Endometrium (tissue), 2 donors: ENCODE measurements at regions not wholly inside any gene's neighbourhood (a gene's known extent, or its start where the extent isn't known, plus 50 kb on each side); places are given as distances from the start of the nearest gene placed in this dataset.
"Not testable (repeated sequence)": the region's sequence is repeated elsewhere in the genome, so short reads cannot be mapped to it uniquely, and the experiment has no call there.

Experiments used
- FAIRE-seq: peaks from 2 replicates; lab custom pipeline; 2012; peaks lifted over from hg19 to GRCh38; lab: Jason Lieb, UNC
- donor health status: control.
- donor health status: control.

- no peak for FAIRE-seq
Measured at GRCh38 chr20:47927944-47928343, 142.7 kb upstream of the SULF2 start.

- no peak for FAIRE-seq
Measured at GRCh38 chr20:47927385-47927851, 142.1 kb upstream of the SULF2 start.

- no peak for FAIRE-seq
Measured at GRCh38 chr20:47926731-47927130, 141.4 kb upstream of the SULF2 start.

GRCh38 chr20:47925593-47925992 lies 140.3 kb upstream of the SULF2 start:
- no peak for FAIRE-seq

GRCh38 chr20:47922269-47922668 lies 137.0 kb upstream of the SULF2 start:
- FAIRE-seq = no peak

- not testable (repeated sequence) for FAIRE-seq
Measured at GRCh38 chr20:47921829-47922228, 136.5 kb upstream of the SULF2 start.

- no peak for FAIRE-seq
Measured at GRCh38 chr20:47921408-47921807, 136.1 kb upstream of the SULF2 start.

GRCh38 chr20:47917549-47918070 lies 132.3 kb upstream of the SULF2 start:
- no peak for FAIRE-seq

GRCh38 chr20:47915495-47915894 lies 130.2 kb upstream of the SULF2 start:
- no peak for FAIRE-seq

- no peak for FAIRE-seq
Measured at GRCh38 chr20:47914792-47915191, 129.5 kb upstream of the SULF2 start.

GRCh38 chr20:47912786-47913501 lies 127.7 kb upstream of the SULF2 start:
- not testable (repeated sequence) for FAIRE-seq

GRCh38 chr20:47912165-47912564 lies 126.9 kb upstream of the SULF2 start:
- FAIRE-seq = not testable (repeated sequence)

- not testable (repeated sequence) for FAIRE-seq
Measured at GRCh38 chr20:47909696-47910369, 124.6 kb upstream of the SULF2 start.

- not testable (repeated sequence) for FAIRE-seq
Measured at GRCh38 chr20:47908361-47909035, 123.2 kb upstream of the SULF2 start.

- FAIRE-seq = not testable (repeated sequence)
Measured at GRCh38 chr20:47907951-47908350, 122.7 kb upstream of the SULF2 start.

- no peak for FAIRE-seq
Measured at GRCh38 chr20:47907031-47907675, 121.9 kb upstream of the SULF2 start.

GRCh38 chr20:47906348-47906660 lies 121.0 kb upstream of the SULF2 start:
- no peak for FAIRE-seq

- FAIRE-seq = no peak
Measured at GRCh38 chr20:47905628-47906347, 120.5 kb upstream of the SULF2 start.

- not testable (repeated sequence) for FAIRE-seq
Measured at GRCh38 chr20:47903009-47903408, 117.7 kb upstream of the SULF2 start.

- FAIRE-seq = not testable (repeated sequence)
Measured at GRCh38 chr20:47899313-47899712, 114.0 kb upstream of the SULF2 start.

GRCh38 chr20:47897461-47897860 lies 112.2 kb upstream of the SULF2 start:
- FAIRE-seq = no peak

- FAIRE-seq = not testable (repeated sequence)
Measured at GRCh38 chr20:47892681-47893080, 107.4 kb upstream of the SULF2 start.
